ENCODE measurements at regions not wholly inside any gene's neighbourhood (a gene's known extent, or its start where the extent isn't known, plus 50 kb on each side); places are given as distances from the start of the nearest gene placed in this dataset.
A peak's percentile ranks its signal among the peaks of the same experiment; 100 is the strongest.

GRCh38 chr2:65649811-65650589 is 217.6 kb upstream of the SPRED2 start:
- no peak for DNase-seq (ENCODE audit: low read depth)

GRCh38 chr2:65647249-65647842 is 214.9 kb upstream of the SPRED2 start:
- no peak for DNase-seq (ENCODE audit: low read depth)

GRCh38 chr2:65640793-65641103 is 208.3 kb upstream of the SPRED2 start:
- no peak for DNase-seq (ENCODE audit: low read depth)

- DNase-seq (ENCODE audit: low read depth) = no peak
Observed at GRCh38 chr2:65639156-65639864, 206.9 kb upstream of the SPRED2 start.

- no peak for DNase-seq (ENCODE audit: low read depth)
Observed at GRCh38 chr2:65638443-65638842, 206.0 kb upstream of the SPRED2 start.

GRCh38 chr2:65636813-65637483 is 204.5 kb upstream of the SPRED2 start:
- no peak for DNase-seq (ENCODE audit: low read depth)

GRCh38 chr2:65636024-65636423 is 203.6 kb upstream of the SPRED2 start:
- DNase-seq (ENCODE audit: low read depth) = no peak

- DNase-seq (ENCODE audit: low read depth) = no peak
Observed at GRCh38 chr2:65634304-65634703, 201.9 kb upstream of the SPRED2 start.

GRCh38 chr2:65630643-65631042 is 198.2 kb upstream of the SPRED2 start:
- DNase-seq (ENCODE audit: low read depth) = no peak

- no peak for DNase-seq (ENCODE audit: low read depth)
Observed at GRCh38 chr2:65628156-65628555, 195.8 kb upstream of the SPRED2 start.

- DNase-seq (ENCODE audit: low read depth) = no peak
Observed at GRCh38 chr2:65626831-65627230, 194.4 kb upstream of the SPRED2 start.

- DNase-seq (ENCODE audit: low read depth) = no peak
Observed at GRCh38 chr2:65625982-65626381, 193.6 kb upstream of the SPRED2 start.

GRCh38 chr2:65622951-65623535 is 190.6 kb upstream of the SPRED2 start:
- DNase-seq (ENCODE audit: low read depth) = no peak

GRCh38 chr2:65622499-65622898 is 190.1 kb upstream of the SPRED2 start:
- DNase-seq (ENCODE audit: low read depth) = no peak

GRCh38 chr2:65620524-65620923 is 188.1 kb upstream of the SPRED2 start:
- no peak for DNase-seq (ENCODE audit: low read depth)

- DNase-seq (ENCODE audit: low read depth) = no peak
Observed at GRCh38 chr2:65620026-65620425, 187.6 kb upstream of the SPRED2 start.

- no peak for DNase-seq (ENCODE audit: low read depth)
Observed at GRCh38 chr2:65615602-65616001, 183.2 kb upstream of the SPRED2 start.

GRCh38 chr2:65613968-65614555 is 181.7 kb upstream of the SPRED2 start:
- DNase-seq (ENCODE audit: low read depth) = no peak

- no peak for DNase-seq (ENCODE audit: low read depth)
Observed at GRCh38 chr2:65611488-65611887, 179.1 kb upstream of the SPRED2 start.

GRCh38 chr2:65608916-65609315 is 176.5 kb upstream of the SPRED2 start:
- no peak for DNase-seq (ENCODE audit: low read depth)

GRCh38 chr2:65608466-65608865 is 176.1 kb upstream of the SPRED2 start:
- DNase-seq (ENCODE audit: low read depth) = peak; percentile 34
